Spleen (tissue), 11 donors: ENCODE measurements at regions not wholly inside any gene's neighbourhood (a gene's known extent, or its start where the extent isn't known, plus 50 kb on each side); places are given as distances from the start of the nearest gene placed in this dataset.

Experiments
- DNase-seq: peaks from one replicate; pipeline ENCODE4 v3.0.0-alpha.2; 2020
- H3K27ac ChIP-seq, 8 donors: fragments of 200-600 bp; sonication (generic) in 7 of 8; 1 replicate in 4 of 8; 2 replicates in 4 of 8; pipeline versions ENCODE4 v1.5.0 to v1.8.0; 2016 to 2021; ENCODE audit warnings: inconsistent platforms in 4 of 8, mild to moderate bottlenecking in 4 of 8, moderate library complexity in 1 of 8
- H3K27me3 ChIP-seq, 7 donors: fragments of 200-600 bp; sonication (generic) in 6 of 7; replicated peaks in 1 of 7; 1 replicate in 4 of 7; 2 replicates in 3 of 7; pipeline versions ENCODE4 v1.5.0 to v1.8.0; 2016 to 2021; ENCODE audit warnings: inconsistent platforms in 3 of 7, mild to moderate bottlenecking in 1 of 7
- H3K36me3 ChIP-seq, 6 donors: fragments of 200-600 bp; sonication (generic) in 5 of 6; 1 replicate in 4 of 6; 2 replicates in 2 of 6; pipeline versions ENCODE4 v1.5.0 to v1.8.0; 2016 to 2021; ENCODE audit warnings: inconsistent platforms in 2 of 6
- H3K4me1 ChIP-seq, 6 donors: fragments of 200-600 bp; sonication (generic) in 5 of 6; 1 replicate in 3 of 6; 2 replicates in 3 of 6; pipeline versions ENCODE4 v1.5.0 to v1.8.0; 2016 to 2021; ENCODE audit warnings: inconsistent platforms in 3 of 6
- H3K4me3 ChIP-seq, 8 donors: fragments of 200-600 bp; sonication (generic) in 7 of 8; 1 replicate in 4 of 8; 2 replicates in 4 of 8; pipeline versions ENCODE4 v1.5.0 to v1.8.0; 2016 to 2021; ENCODE audit warnings: inconsistent platforms in 4 of 8, mild to moderate bottlenecking in 4 of 8, moderate library complexity in 2 of 8
- H3K9me3 ChIP-seq, 8 donors: fragments of 200-600 bp; sonication (generic) in 7 of 8; 1 replicate in 4 of 8; 2 replicates in 4 of 8; pipeline versions ENCODE4 v1.5.0 to v1.8.0; 2016 to 2021; ENCODE audit warnings: inconsistent platforms in 4 of 8
- CTCF ChIP-seq, 11 experiments: fragments of 200-600 bp in 7 of 11; fragments of 450-650 bp in 4 of 11; sonication (generic) in 4 of 11; IDR thresholded peaks in 8 of 11; conservative IDR thresholded peaks in 3 of 11; 1 replicate in 7 of 11; 2 replicates in 4 of 11; pipeline versions ENCODE4 v1.4.0 to v1.8.0; 2016 to 2021; ENCODE audit warnings: antibody characterized with exemption in 11 of 11, inconsistent platforms in 4 of 11, mild to moderate bottlenecking in 1 of 11
- POLR2A ChIP-seq, 3 donors: fragments of 450-650 bp; IDR thresholded peaks; one replicate each; pipeline ENCODE4 v1.5.1; 2017; ENCODE audit warnings: antibody characterized with exemption in 3 of 3, mild to moderate bottlenecking in 1 of 3
- POLR2AphosphoS5 ChIP-seq, 3 donors: sonication (generic); formaldehyde crosslinking; IDR thresholded peaks; one replicate each; pipeline ENCODE4 v1.5.1; 2017; ENCODE audit warnings: antibody characterized with exemption in 3 of 3
- WGBS, 5 donors: extraction: QIAGEN DNeasy Blood & Tissue Kit in 3 of 5; methylation state at CpG; one replicate each; pipeline versions ENCODE4 v1.1.5 to v1.1.7; 2013 to 2018; 5-methylcytosine and 5-hydroxymethylcytosine counted together
- intact Hi-C: fragments of 100-400 bp; cut with DNase I; formaldehyde crosslinking; loops from one replicate; pipeline ENCODE4 v1.15.0; 2023; ENCODE audit warnings: low total_unique reads
- donor health status: healthy with polysubstance abuse.
- donor health status: DM: no; HTN: no; CAD: no; lungs with moderate emphysema.
- donor health status: DM: no; HTN: no; CAD: no.
- donor health status: Bipolar disorder and iron deficiency.
- donor health status: healthy.
- donor health status: DM: no; HTN: no; CAD: no.
- donor health status: DM: yes; HTN: yes; CAD: no.

- Histone ChIP-seq H3K4me1 (no peaks in the 10 kb centered on the region), H3K36me3 (no peaks in the 10 kb centered on the region), H3K27me3 (no peaks in the 10 kb centered on the region), H3K9me3 (no peaks in the 10 kb centered on the region), H3K27ac (no peak overlapping the region), H3K4me3 (no peak overlapping the region)
- intact Hi-C loops, result no loop called here
- WGBS, 5 donors, result 86 to 94% (median 94%) methylated on average over 4 of the region's 4 CpGs
- TF ChIP-seq POLR2A (IDR thresholded peaks at IDR 0.05) (no peak), POLR2AphosphoS5 (IDR thresholded peaks at IDR 0.05) (no peak), CTCF (IDR thresholded peaks at IDR 0.05 in 8 of 11, conservative IDR thresholded peaks at IDR 0.05 in 3 of 11) (no peak)
- no peak for DNase-seq
Measured at GRCh38 chr15:47493357-47494247, 223.7 kb upstream of the SEMA6D start.

- Histone ChIP-seq H3K27me3 (no peaks in the 10 kb centered on the region), H3K4me3 (no peak overlapping the region), H3K36me3 (no peaks in the 10 kb centered on the region), H3K9me3 (no peaks in the 10 kb centered on the region), H3K27ac (no peak overlapping the region), H3K4me1 (no peaks in the 10 kb centered on the region)
- 81 to 94% (median 83%) methylated on average over 5 of the region's 5 CpGs for WGBS, 5 donors
- no peak for TF ChIP-seq CTCF (IDR thresholded peaks at IDR 0.05 in 8 of 11, conservative IDR thresholded peaks at IDR 0.05 in 3 of 11)
- TF ChIP-seq POLR2AphosphoS5 (IDR thresholded peaks at IDR 0.05), result no peak
- TF ChIP-seq POLR2A (IDR thresholded peaks at IDR 0.05), result no peak
- intact Hi-C loops, result no loop called here
- DNase-seq, result no peak
Measured at GRCh38 chr15:47496343-47497185, 220.7 kb upstream of the SEMA6D start.

GRCh38 chr15:47500842-47501241, 216.5 kb upstream of the SEMA6D start:
- no peaks in the 10 kb centered on the region for H3K36me3 ChIP-seq
- no peaks in the 10 kb centered on the region for H3K27me3 ChIP-seq
- H3K4me1 ChIP-seq, result peaks cover 0 to 18% (median 4%) of the 10 kb centered on the region in 6 donors
- no peak overlapping the region for H3K4me3 ChIP-seq
- WGBS, 5 donors, result 48 to 73% (median 66%) methylated on average over 2 of the region's 2 CpGs
- no peak for DNase-seq
- intact Hi-C loops, result no loop called here
- no peaks in the 10 kb centered on the region for H3K9me3 ChIP-seq
- TF ChIP-seq POLR2A (IDR thresholded peaks at IDR 0.05) (no peak), POLR2AphosphoS5 (IDR thresholded peaks at IDR 0.05) (no peak), CTCF (IDR thresholded peaks at IDR 0.05 in 8 of 11, conservative IDR thresholded peaks at IDR 0.05 in 3 of 11) (no peak)
- H3K27ac ChIP-seq, result no peak overlapping the region

- 71 to 89% (median 87%) methylated on average over 6 of the region's 6 CpGs for WGBS, 5 donors
- no peaks in the 10 kb centered on the region for H3K9me3 ChIP-seq
- H3K4me1 ChIP-seq, result peaks cover 0 to 23% (median 4%) of the 10 kb centered on the region in 6 donors
- H3K27ac ChIP-seq, result no peak overlapping the region
- TF ChIP-seq POLR2A (IDR thresholded peaks at IDR 0.05), result no peak
- no peak for TF ChIP-seq POLR2AphosphoS5 (IDR thresholded peaks at IDR 0.05)
- TF ChIP-seq CTCF (IDR thresholded peaks at IDR 0.05 in 8 of 11, conservative IDR thresholded peaks at IDR 0.05 in 3 of 11), result no peak
- intact Hi-C loops, result no loop called here
- H3K27me3 ChIP-seq, result no peaks in the 10 kb centered on the region
- DNase-seq, result no peak
- no peaks in the 10 kb centered on the region for H3K36me3 ChIP-seq
- no peak overlapping the region for H3K4me3 ChIP-seq
Measured at GRCh38 chr15:47502041-47502440, 215.3 kb upstream of the SEMA6D start.
